Colonic mucosa (tissue), 4 donors: ENCODE measurements at regions not wholly inside any gene's neighbourhood (a gene's known extent, or its start where the extent isn't known, plus 50 kb on each side); places are given as distances from the start of the nearest gene placed in this dataset.

Experiments used
- DNase-seq: peaks from one replicate; pipeline ENCODE4 v3.0.0-alpha.2; 2020
- H3K27ac ChIP-seq: fragments of 200-600 bp; one replicate; pipeline ENCODE4 v1.8.0; 2021
- H3K27me3 ChIP-seq: fragments of 200-600 bp; one replicate; pipeline ENCODE4 v1.8.0; 2021
- H3K36me3 ChIP-seq: fragments of 200-600 bp; one replicate; pipeline ENCODE4 v1.8.0; 2021
- H3K4me1 ChIP-seq: fragments of 200-600 bp; one replicate; pipeline ENCODE4 v1.8.0; 2021; ENCODE audit warnings: mild to moderate bottlenecking
- H3K4me3 ChIP-seq: fragments of 200-600 bp; one replicate; pipeline ENCODE4 v1.8.0; 2021
- H3K9ac ChIP-seq, 2 donors: one replicate each; pipeline ENCODE4 v1.7.0; 2013; ENCODE audit warnings: control low read depth in 2 of 2, low read depth in 2 of 2, low read length in 2 of 2
- H3K9me3 ChIP-seq: fragments of 200-600 bp; one replicate; pipeline ENCODE4 v1.8.0; 2021
- intact Hi-C: fragments of 100-400 bp; cut with DNase I; formaldehyde crosslinking; loops from one replicate; pipeline ENCODE4 v1.14.1; 2022
- TF ChIP-seq, protein P1 (sequence below): fragments of 200-600 bp; IDR thresholded peaks from one replicate; pipeline ENCODE4 v1.8.0; 2022; ENCODE audit warnings: antibody characterized with exemption, mild to moderate bottlenecking
- donor health status: healthy.
- donor health status: DM: no; HTN: no; CAD: no.
- donor health status: DM: no; HTN: no; CAD: no.

DNA sequence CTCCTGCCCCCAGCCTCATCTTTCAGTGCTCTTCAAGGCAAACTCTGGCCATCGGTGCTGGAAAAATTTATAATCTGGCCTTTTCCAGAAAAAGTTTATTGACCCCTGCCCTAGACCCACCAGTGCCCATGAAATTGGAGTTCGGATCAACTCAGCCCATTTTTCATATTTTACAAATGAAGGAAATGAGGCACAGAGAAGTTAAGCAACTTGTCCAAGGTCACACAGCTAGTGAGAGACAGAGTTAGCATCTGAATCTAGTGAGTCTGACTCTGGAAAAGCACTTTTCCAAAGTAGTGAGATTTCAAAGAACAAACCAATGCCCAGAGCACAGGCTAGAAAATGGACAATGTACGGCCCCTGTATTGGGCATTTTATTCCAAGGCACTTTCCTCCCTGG is 69.4 kb upstream of the TLE3 start:
- intact Hi-C loops = no loop called here
- H3K4me3 ChIP-seq = no peak overlapping the region
- H3K36me3 ChIP-seq = no peaks in the 10 kb centered on the region
- no peak for DNase-seq
- H3K27me3 ChIP-seq = no peaks in the 10 kb centered on the region
- no peaks in the 10 kb centered on the region for H3K9me3 ChIP-seq
- TF ChIP-seq, protein P1, sequence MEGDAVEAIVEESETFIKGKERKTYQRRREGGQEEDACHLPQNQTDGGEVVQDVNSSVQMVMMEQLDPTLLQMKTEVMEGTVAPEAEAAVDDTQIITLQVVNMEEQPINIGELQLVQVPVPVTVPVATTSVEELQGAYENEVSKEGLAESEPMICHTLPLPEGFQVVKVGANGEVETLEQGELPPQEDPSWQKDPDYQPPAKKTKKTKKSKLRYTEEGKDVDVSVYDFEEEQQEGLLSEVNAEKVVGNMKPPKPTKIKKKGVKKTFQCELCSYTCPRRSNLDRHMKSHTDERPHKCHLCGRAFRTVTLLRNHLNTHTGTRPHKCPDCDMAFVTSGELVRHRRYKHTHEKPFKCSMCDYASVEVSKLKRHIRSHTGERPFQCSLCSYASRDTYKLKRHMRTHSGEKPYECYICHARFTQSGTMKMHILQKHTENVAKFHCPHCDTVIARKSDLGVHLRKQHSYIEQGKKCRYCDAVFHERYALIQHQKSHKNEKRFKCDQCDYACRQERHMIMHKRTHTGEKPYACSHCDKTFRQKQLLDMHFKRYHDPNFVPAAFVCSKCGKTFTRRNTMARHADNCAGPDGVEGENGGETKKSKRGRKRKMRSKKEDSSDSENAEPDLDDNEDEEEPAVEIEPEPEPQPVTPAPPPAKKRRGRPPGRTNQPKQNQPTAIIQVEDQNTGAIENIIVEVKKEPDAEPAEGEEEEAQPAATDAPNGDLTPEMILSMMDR = no peak
- H3K9ac ChIP-seq = no peak overlapping the region
- H3K27ac ChIP-seq = no peak overlapping the region
- no peaks in the 10 kb centered on the region for H3K4me1 ChIP-seq

DNA sequence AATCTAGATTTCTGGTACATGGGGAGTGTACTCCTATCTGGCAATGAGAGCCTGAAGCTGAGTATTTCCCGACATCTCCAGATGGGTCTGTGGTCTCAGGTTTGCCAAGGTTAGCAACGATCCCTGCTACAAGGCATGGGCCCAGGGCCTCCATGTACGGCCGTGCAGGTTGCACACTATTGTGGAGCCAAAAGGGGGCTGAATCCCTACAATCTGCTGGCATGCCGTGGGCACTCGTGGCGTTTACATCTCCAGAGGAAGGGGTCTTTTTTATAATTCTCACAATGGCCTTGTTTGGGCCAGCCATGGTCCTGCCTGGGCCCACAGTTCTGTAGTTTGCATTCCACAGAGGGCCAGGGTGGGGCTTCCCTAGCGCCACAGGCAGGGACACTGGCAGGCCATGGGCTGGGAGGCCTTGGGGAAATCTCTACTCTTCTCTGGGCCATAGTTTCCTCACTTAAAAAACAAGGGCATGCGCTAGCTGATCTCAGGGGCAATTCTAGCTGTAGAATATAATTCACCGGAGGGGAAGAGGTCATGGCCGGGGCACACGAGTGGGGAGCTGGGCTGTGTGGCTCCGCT is 68.9 kb upstream of the TLE3 start:
- TF ChIP-seq, protein P1 = no peak
- H3K27me3 ChIP-seq = no peaks in the 10 kb centered on the region
- no peaks in the 10 kb centered on the region for H3K36me3 ChIP-seq
- no peaks in the 10 kb centered on the region for H3K9me3 ChIP-seq
- H3K4me1 ChIP-seq = no peaks in the 10 kb centered on the region
- H3K4me3 ChIP-seq = no peak overlapping the region
- intact Hi-C loops = no loop called here
- H3K9ac ChIP-seq = no peak overlapping the region
- DNase-seq = no peak
- no peak overlapping the region for H3K27ac ChIP-seq

DNA sequence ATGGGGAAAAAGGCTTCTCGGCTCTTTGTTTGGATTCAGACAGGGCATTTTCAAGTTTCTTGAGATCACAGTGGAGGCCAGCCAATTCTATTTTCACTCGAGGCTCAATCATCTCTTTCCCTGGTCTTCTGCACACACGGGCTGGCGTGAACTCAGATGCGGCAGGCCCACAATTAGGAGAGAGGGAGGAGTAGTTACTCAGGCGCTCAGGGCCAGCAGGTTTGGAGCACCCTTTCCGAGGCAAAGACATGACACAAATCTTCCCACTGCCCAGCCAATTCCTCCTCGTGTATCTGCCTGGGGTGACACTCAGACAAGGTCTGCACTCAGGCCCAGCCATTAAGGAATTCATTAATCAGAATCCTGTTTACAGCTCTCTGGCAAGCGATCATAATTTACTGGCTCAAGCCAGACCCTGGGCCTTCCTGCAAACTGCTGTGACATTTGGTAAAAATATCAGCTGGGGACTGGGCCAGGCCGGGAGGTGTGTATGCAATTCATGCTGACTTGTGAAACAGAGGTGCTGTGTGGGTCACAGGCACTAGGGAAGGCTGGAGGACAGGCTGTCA is 68.1 kb upstream of the TLE3 start:
- TF ChIP-seq, protein P1 = no peak
- Histone ChIP-seq H3K27ac (no peak overlapping the region), H3K9ac (no peak overlapping the region), H3K27me3 (no peaks in the 10 kb centered on the region), H3K4me3 (no peak overlapping the region), H3K9me3 (no peaks in the 10 kb centered on the region), H3K4me1 (no peaks in the 10 kb centered on the region), H3K36me3 (no peaks in the 10 kb centered on the region)
- no peak for DNase-seq
- intact Hi-C loops = no loop called here

DNA sequence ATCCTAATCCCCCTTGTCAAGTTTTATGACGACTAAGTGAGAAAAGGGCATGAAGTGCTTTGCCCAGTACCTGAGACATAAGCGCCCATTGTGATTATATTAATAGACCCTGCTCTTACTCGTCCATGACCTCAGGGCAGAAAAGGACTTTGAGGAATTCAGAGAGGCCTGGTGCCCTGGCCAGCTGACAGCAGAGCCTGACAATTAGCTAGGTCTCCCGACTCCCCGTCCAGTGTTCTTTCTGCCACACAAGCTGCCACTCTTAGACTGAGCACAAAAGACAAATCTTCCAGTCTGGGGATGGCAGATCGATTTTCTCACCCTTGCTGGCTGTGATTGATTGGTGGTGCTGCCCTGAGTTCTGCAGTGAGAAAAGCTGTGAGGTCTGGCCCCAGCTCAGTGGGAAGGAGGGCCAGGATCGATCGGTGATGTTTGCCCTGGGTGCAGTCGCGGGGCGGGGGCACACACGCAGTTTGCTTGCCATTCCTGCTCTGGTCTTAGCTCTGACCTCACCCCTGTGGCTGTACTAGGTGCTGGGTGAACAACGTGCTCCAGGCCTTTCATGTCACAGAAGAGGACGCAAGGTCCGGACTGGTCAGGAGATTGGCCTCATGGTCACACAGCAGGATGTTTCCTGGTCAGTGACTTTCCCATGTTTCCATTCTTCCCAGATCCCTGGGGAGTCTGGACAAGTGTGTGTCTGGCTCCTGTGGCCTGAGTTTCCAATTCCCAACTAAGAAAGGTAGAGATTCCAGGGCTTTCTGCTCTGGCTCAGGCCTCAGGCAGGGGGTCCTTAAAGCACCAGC is 67.4 kb upstream of the TLE3 start:
- intact Hi-C loops = no loop called here
- H3K9ac ChIP-seq = no peak overlapping the region
- TF ChIP-seq, protein P1 = no peak
- no peak overlapping the region for H3K4me3 ChIP-seq
- H3K36me3 ChIP-seq = no peaks in the 10 kb centered on the region
- no peaks in the 10 kb centered on the region for H3K4me1 ChIP-seq
- H3K9me3 ChIP-seq = no peaks in the 10 kb centered on the region
- no peak overlapping the region for H3K27ac ChIP-seq
- DNase-seq = no peak
- H3K27me3 ChIP-seq = no peaks in the 10 kb centered on the region

DNA sequence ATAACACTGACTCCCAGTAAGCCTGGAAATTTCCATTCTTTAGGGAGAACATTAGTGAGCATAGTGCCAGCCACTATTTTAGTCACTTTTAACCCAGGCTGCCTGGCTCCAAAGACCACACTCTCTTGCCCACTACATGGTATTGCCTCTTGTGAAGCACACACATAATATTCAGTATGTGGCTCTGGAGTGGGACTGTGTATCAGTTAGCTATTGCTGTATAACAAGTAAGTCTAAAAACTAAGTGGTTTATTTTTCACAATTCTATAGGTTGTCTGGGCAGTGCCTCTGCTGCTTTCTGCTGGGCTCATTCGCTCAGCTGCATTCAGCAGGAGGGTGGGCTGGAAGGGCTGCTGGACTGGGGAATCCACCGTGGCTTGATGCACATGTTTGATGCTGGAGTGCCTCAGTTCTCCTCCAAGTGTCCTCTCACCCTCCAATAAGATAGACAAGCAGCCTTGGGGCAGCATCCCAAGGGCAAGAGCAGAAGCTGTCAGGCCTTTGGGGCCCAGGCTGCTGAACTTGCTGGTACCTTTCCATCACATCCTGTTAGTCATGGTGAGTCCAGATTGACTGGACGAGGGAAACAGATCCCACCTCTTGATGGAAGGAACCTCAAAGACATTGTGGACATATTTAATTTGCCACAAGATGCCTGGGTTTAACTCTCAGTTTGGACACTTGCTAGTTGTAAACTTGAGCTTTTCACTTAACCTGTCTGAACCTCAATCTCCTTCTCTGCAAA is 66.6 kb upstream of the TLE3 start:
- TF ChIP-seq, protein P1 = no peak
- Histone ChIP-seq H3K4me1 (no peaks in the 10 kb centered on the region), H3K36me3 (no peaks in the 10 kb centered on the region), H3K27ac (no peak overlapping the region), H3K4me3 (no peak overlapping the region), H3K9ac (no peak overlapping the region), H3K9me3 (no peaks in the 10 kb centered on the region), H3K27me3 (no peaks in the 10 kb centered on the region)
- no peak for DNase-seq
- intact Hi-C loops = no loop called here
